Thoracic aorta (tissue), 2 donors: ENCODE measurements at regions not wholly inside any gene's neighbourhood (a gene's known extent, or its start where the extent isn't known, plus 50 kb on each side); places are given as distances from the start of the nearest gene placed in this dataset.
"Not testable (repeated sequence)": the region's sequence is repeated elsewhere in the genome, so short reads cannot be mapped to it uniquely, and the experiment has no call there.

Source experiments
- ATAC-seq: fragments of 150-250 bp; one replicate; pipeline ENCODE4 v1.8.0; 2017; ENCODE audit warnings: low read depth; ENCODE audit not compliant: insufficient number of reproducible peaks, low FRiP score
- DNase-seq: peaks from one replicate; pipeline ENCODE4 v3.0.0-alpha.2; 2020; ENCODE audit warnings: low spot score
- H3K27ac ChIP-seq, 2 donors: fragments of 200-600 bp; sonication (generic); 1 replicate in 1 of 2; 2 replicates in 1 of 2; pipeline ENCODE4 v1.5.1; 2016; ENCODE audit warnings: mild to moderate bottlenecking in 2 of 2, moderate library complexity in 2 of 2
- H3K27me3 ChIP-seq: fragments of 200-600 bp; sonication (generic); replicated peaks from 2 replicates; pipeline ENCODE4 v1.6.0; 2016; ENCODE audit warnings: mild to moderate bottlenecking; ENCODE audit not compliant: insufficient read depth
- H3K36me3 ChIP-seq: fragments of 200-600 bp; sonication (generic); one replicate; pipeline ENCODE4 v1.5.1; 2016
- H3K4me1 ChIP-seq, 2 donors: fragments of 200-600 bp; sonication (generic); 1 replicate in 1 of 2; 2 replicates in 1 of 2; pipeline versions ENCODE4 v1.5.1 to v1.6.0; 2016; ENCODE audit warnings: low read depth in 2 of 2, mild to moderate bottlenecking in 1 of 2; ENCODE audit not compliant: control insufficient read depth in 1 of 2
- H3K4me3 ChIP-seq: fragments of 200-600 bp; sonication (generic); 2 replicates; pipeline ENCODE4 v1.5.1; 2016; ENCODE audit warnings: mild to moderate bottlenecking
- H3K9me3 ChIP-seq: fragments of 200-600 bp; sonication (generic); 2 replicates; pipeline ENCODE4 v1.5.1; 2016
- TF ChIP-seq, protein P1 (sequence below): fragments of 200-600 bp; sonication (generic); IDR thresholded peaks from one replicate; pipeline ENCODE4 v1.5.1; 2019; ENCODE audit warnings: antibody characterized with exemption

DNA sequence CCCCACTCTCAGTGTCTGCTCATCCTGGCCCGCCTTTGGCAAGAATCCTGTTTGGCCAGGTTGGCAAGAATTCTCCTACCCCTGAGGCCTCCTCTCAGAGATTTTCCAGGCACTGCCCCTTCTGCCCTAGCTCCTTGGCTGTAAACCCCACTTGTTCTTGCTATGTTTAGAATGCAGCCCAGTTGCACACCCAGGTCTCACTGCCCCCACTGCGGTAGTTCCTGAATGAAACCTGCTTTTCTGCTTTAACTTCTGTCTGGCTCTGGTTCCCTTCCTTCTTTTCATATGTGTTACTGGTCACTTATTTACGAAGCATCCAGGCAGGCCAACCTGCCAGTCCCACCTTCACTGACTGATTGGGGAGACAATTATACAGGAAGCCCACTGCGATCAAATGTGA, 576.9 kb downstream of the GLRX3 start:
- TF ChIP-seq, protein P1, sequence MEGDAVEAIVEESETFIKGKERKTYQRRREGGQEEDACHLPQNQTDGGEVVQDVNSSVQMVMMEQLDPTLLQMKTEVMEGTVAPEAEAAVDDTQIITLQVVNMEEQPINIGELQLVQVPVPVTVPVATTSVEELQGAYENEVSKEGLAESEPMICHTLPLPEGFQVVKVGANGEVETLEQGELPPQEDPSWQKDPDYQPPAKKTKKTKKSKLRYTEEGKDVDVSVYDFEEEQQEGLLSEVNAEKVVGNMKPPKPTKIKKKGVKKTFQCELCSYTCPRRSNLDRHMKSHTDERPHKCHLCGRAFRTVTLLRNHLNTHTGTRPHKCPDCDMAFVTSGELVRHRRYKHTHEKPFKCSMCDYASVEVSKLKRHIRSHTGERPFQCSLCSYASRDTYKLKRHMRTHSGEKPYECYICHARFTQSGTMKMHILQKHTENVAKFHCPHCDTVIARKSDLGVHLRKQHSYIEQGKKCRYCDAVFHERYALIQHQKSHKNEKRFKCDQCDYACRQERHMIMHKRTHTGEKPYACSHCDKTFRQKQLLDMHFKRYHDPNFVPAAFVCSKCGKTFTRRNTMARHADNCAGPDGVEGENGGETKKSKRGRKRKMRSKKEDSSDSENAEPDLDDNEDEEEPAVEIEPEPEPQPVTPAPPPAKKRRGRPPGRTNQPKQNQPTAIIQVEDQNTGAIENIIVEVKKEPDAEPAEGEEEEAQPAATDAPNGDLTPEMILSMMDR, result no peak
- no peak overlapping the region for H3K4me3 ChIP-seq
- H3K9me3 ChIP-seq, result no peaks in the 10 kb centered on the region
- ATAC-seq, result no peak
- H3K27me3 ChIP-seq, result no peaks in the 10 kb centered on the region
- no peaks in the 10 kb centered on the region for H3K36me3 ChIP-seq
- no peak overlapping the region for H3K27ac ChIP-seq
- no peaks in the 10 kb centered on the region for H3K4me1 ChIP-seq
- no peak for DNase-seq

GRCh38 chr10:130713731-130714130, 577.5 kb downstream of the GLRX3 start:
- Histone ChIP-seq H3K9me3 (no peaks in the 10 kb centered on the region), H3K36me3 (no peaks in the 10 kb centered on the region), H3K27ac (no peak overlapping the region), H3K4me1 (no peaks in the 10 kb centered on the region), H3K4me3 (no peak overlapping the region), H3K27me3 (no peaks in the 10 kb centered on the region)
- TF ChIP-seq, protein P1, result no peak
- no peak for DNase-seq
- ATAC-seq, result no peak

- Histone ChIP-seq H3K4me3 (no peak overlapping the region), H3K4me1 (no peaks in the 10 kb centered on the region), H3K27me3 (no peaks in the 10 kb centered on the region), H3K36me3 (no peaks in the 10 kb centered on the region), H3K27ac (no peak overlapping the region), H3K9me3 (no peaks in the 10 kb centered on the region)
- ATAC-seq (no peak), DNase-seq (no peak)
- TF ChIP-seq, protein P1, result no peak
Observed at GRCh38 chr10:130714742-130715467, 578.7 kb downstream of the GLRX3 start.

GRCh38 chr10:130715686-130716670, 579.8 kb downstream of the GLRX3 start:
- no peak overlapping the region for H3K27ac ChIP-seq
- no peaks in the 10 kb centered on the region for H3K9me3 ChIP-seq
- no peak overlapping the region for H3K4me3 ChIP-seq
- TF ChIP-seq, protein P1, result no peak
- H3K27me3 ChIP-seq, result no peaks in the 10 kb centered on the region
- no peak for DNase-seq
- no peaks in the 10 kb centered on the region for H3K36me3 ChIP-seq
- no peak for ATAC-seq
- no peaks in the 10 kb centered on the region for H3K4me1 ChIP-seq

DNA sequence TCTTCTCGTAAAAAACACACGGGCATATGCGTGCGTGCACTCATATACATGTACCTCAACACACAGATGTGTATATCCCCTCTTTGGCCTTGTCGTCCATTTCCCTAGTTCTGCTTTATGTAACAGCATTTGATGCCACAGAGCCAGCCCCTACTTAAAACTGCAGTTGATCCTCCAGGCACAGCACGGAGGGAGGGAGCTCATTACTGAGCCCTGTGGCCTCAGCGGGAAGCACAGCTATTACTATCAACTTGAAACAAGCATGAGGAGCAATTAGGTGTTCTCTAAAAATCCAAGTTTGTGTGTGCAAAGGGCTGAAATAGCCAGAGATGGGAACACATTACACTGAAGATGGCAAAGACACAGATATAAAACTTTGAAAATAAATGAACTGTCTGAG, 580.9 kb downstream of the GLRX3 start:
- no peaks in the 10 kb centered on the region for H3K4me1 ChIP-seq
- H3K27me3 ChIP-seq, result no peaks in the 10 kb centered on the region
- no peak overlapping the region for H3K4me3 ChIP-seq
- TF ChIP-seq, protein P1, result no peak
- no peak for ATAC-seq
- H3K36me3 ChIP-seq, result no peaks in the 10 kb centered on the region
- H3K9me3 ChIP-seq, result no peaks in the 10 kb centered on the region
- no peak for DNase-seq
- no peak overlapping the region for H3K27ac ChIP-seq

GRCh38 chr10:130718744-130719447, 582.7 kb downstream of the GLRX3 start:
- H3K4me1 ChIP-seq, DNase-seq, ATAC-seq, H3K27me3 ChIP-seq, H3K36me3 ChIP-seq, H3K4me3 ChIP-seq, H3K27ac ChIP-seq, H3K9me3 ChIP-seq: not testable (repeated sequence)
